OCI-LY1 (cell line): ENCODE measurements at regions not wholly inside any gene's neighbourhood (a gene's known extent, or its start where the extent isn't known, plus 50 kb on each side); places are given as distances from the start of the nearest gene placed in this dataset.
"Not testable (repeated sequence)": the region's sequence is repeated elsewhere in the genome, so short reads cannot be mapped to it uniquely, and the experiment has no call there.

Experiments
- H2AFZ ChIP-seq: fragments of 200-600 bp; sonication (generic), shearing (Covaris generic); 2 replicates; pipeline ENCODE4 v1.6.0; 2014; ENCODE audit warnings: antibody characterized with exemption, mild to moderate bottlenecking, low read length
- H3F3A ChIP-seq: fragments of 200-600 bp; sonication (generic), shearing (Covaris generic); 2 replicates; pipeline ENCODE4 v1.6.0; 2014; ENCODE audit warnings: mild to moderate bottlenecking, antibody characterized with exemption, low read length, moderate library complexity; ENCODE audit not compliant: insufficient read depth
- H3K27ac ChIP-seq: fragments of 200-600 bp; sonication (generic); 2 replicates; pipeline ENCODE4 v1.5.1; 2014; ENCODE audit warnings: low read length, mixed run types, mild to moderate bottlenecking, low read depth; ENCODE audit not compliant: poor library complexity, severe bottlenecking
- H3K27me3 ChIP-seq: fragments of 200-600 bp; sonication (generic); 2 replicates; pipeline ENCODE4 v1.6.0; 2014; ENCODE audit warnings: antibody characterized with exemption, mild to moderate bottlenecking, low read length, moderate library complexity; ENCODE audit not compliant: insufficient read depth
- H3K36me3 ChIP-seq: fragments of 200-600 bp; sonication (generic); 2 replicates; pipeline ENCODE4 v1.6.1; 2014; ENCODE audit warnings: mild to moderate bottlenecking, antibody characterized with exemption, low read length, moderate library complexity, mixed read lengths; ENCODE audit not compliant: insufficient read depth
- H3K4me1 ChIP-seq: fragments of 200-600 bp; sonication (generic); 2 replicates; pipeline ENCODE4 v1.5.1; 2014; ENCODE audit warnings: mild to moderate bottlenecking, low read length, moderate library complexity; ENCODE audit not compliant: insufficient read depth, severe bottlenecking
- H3K4me2 ChIP-seq: fragments of 200-600 bp; sonication (generic), shearing (Covaris generic); 2 replicates; pipeline ENCODE4 v1.6.1; 2014; ENCODE audit warnings: low read length
- H3K4me3 ChIP-seq: fragments of 200-600 bp; sonication (generic); 2 replicates; pipeline ENCODE4 v1.5.1; 2014; ENCODE audit warnings: low read length, low read depth, mild to moderate bottlenecking, mixed read lengths; ENCODE audit not compliant: poor library complexity, severe bottlenecking
- H3K79me2 ChIP-seq: fragments of 200-600 bp; shearing (Covaris generic); 2 replicates; pipeline ENCODE4 v1.6.1; 2016; ENCODE audit warnings: mixed run types, low read length, mixed read lengths; ENCODE audit not compliant: insufficient read depth
- H3K9ac ChIP-seq: fragments of 200-600 bp; sonication (generic), shearing (Covaris generic); 2 replicates; pipeline ENCODE4 v1.6.1; 2014; ENCODE audit warnings: mild to moderate bottlenecking, low read length, mixed read lengths
- H3K9me2 ChIP-seq: fragments of 200-600 bp; sonication (generic), shearing (Covaris generic); 2 replicates; pipeline ENCODE4 v1.6.1; 2014; ENCODE audit warnings: low read depth, mild to moderate bottlenecking, low read length, mixed read lengths
- H3K9me3 ChIP-seq: fragments of 200-600 bp; shearing (Covaris generic); 2 replicates; pipeline ENCODE4 v1.6.1; 2014; ENCODE audit warnings: low read length, mixed read lengths
- H4K20me1 ChIP-seq: fragments of 200-600 bp; sonication (generic), shearing (Covaris generic); 2 replicates; pipeline ENCODE4 v1.6.0; 2016; ENCODE audit warnings: mild to moderate bottlenecking, low read length; ENCODE audit not compliant: insufficient read depth
- EZH2 ChIP-seq: fragments of 200-600 bp; sonication (generic), shearing (Covaris generic); IDR thresholded peaks from 2 replicates; pipeline ENCODE4 v1.8.0; 2017; ENCODE audit warnings: borderline replicate concordance, mixed run types, mild to moderate bottlenecking, antibody characterized with exemption, low read length, moderate library complexity, mixed read lengths
- TF ChIP-seq, protein P1 (sequence below): fragments of 200-600 bp; sonication (generic), shearing (Covaris generic); IDR thresholded peaks from 2 replicates; pipeline ENCODE4 v1.5.1; 2017; ENCODE audit warnings: mild to moderate bottlenecking, antibody characterized with exemption, low read length, moderate library complexity, mixed read lengths

DNA sequence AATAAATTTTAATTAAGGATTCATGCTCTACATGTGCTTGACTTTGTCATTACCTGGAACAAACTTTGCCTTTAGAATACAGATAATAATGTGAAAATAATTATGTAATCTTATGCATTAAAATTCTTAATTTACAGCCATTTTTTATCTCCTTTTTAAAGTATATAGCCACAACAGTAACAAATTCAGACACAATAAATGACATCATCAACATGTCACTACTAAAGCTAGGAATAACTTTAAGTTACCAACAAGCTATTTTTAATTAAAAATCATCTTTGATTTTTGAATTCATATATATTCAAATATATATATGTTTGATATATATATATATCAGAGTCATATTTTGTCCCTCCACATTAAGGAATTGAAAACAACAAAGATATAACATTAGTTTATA, 107.7 kb downstream of the MAD2L1 start:
- Histone ChIP-seq H3F3A (no peaks in the 10 kb centered on the region), H4K20me1 (no peaks in the 10 kb centered on the region), H3K79me2 (no peaks in the 10 kb centered on the region), H3K4me3 (no peak overlapping the region), H3K9me2 (no peaks in the 10 kb centered on the region), H3K9ac (no peak overlapping the region), H2AFZ (no peak overlapping the region), H3K4me1 (no peaks in the 10 kb centered on the region), H3K9me3 (no peaks in the 10 kb centered on the region), H3K36me3 (no peaks in the 10 kb centered on the region), H3K4me2 (no peak overlapping the region), H3K27ac (no peak overlapping the region), H3K27me3 (no peaks in the 10 kb centered on the region)
- TF ChIP-seq, protein P1, sequence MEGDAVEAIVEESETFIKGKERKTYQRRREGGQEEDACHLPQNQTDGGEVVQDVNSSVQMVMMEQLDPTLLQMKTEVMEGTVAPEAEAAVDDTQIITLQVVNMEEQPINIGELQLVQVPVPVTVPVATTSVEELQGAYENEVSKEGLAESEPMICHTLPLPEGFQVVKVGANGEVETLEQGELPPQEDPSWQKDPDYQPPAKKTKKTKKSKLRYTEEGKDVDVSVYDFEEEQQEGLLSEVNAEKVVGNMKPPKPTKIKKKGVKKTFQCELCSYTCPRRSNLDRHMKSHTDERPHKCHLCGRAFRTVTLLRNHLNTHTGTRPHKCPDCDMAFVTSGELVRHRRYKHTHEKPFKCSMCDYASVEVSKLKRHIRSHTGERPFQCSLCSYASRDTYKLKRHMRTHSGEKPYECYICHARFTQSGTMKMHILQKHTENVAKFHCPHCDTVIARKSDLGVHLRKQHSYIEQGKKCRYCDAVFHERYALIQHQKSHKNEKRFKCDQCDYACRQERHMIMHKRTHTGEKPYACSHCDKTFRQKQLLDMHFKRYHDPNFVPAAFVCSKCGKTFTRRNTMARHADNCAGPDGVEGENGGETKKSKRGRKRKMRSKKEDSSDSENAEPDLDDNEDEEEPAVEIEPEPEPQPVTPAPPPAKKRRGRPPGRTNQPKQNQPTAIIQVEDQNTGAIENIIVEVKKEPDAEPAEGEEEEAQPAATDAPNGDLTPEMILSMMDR, result no peak
- no peak for TF ChIP-seq EZH2

DNA sequence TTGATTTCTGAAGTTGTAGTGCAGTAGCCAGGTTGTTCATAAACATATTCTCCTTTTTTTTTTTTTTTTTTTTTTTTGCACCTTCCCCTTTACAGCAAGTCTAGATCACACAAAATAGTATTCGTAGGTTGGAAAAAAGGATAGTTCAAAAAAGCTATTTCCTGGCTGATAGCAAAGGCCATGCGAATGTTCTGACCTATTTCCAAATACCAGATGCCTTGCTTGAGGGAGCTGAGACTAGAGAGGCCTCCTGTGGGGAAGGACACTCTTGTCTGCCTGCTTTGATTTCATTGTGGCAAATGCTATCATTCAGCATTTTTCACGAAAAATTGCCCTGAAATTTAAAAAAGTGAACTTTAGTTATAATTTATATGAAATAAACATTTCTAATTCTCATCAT, 111.4 kb downstream of the MAD2L1 start:
- no peaks in the 10 kb centered on the region for H4K20me1 ChIP-seq
- H3K27ac ChIP-seq, result no peak overlapping the region
- no peak overlapping the region for H3K4me3 ChIP-seq
- no peaks in the 10 kb centered on the region for H3F3A ChIP-seq
- H3K9me3 ChIP-seq, result no peaks in the 10 kb centered on the region
- H3K79me2 ChIP-seq, result no peaks in the 10 kb centered on the region
- H2AFZ ChIP-seq, result no peak overlapping the region
- TF ChIP-seq, protein P1, result no peak
- TF ChIP-seq EZH2, result no peak
- no peaks in the 10 kb centered on the region for H3K36me3 ChIP-seq
- no peak overlapping the region for H3K4me2 ChIP-seq
- H3K4me1 ChIP-seq, result no peaks in the 10 kb centered on the region
- H3K9ac ChIP-seq, result no peak overlapping the region
- H3K9me2 ChIP-seq, result no peaks in the 10 kb centered on the region
- no peaks in the 10 kb centered on the region for H3K27me3 ChIP-seq

DNA sequence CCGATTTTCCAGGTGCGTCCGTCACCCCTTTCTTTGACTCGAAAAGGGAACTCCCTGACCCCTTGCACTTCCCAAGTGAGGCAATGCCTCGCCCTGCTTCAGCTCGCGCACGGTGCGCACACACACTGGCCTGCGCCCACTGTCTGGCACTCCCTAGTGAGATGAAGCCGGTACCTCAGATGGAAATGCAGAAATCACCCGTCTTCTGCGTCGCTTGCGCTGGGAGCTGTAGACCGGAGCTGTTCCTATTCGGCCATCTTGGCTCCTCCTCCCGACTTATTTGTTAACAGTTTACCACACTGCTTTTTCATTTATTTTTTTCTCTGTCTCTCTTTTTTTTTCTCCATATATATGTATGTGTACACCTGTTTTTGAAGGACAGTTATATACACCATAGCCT, 112.2 kb downstream of the MAD2L1 start:
- not testable (repeated sequence) for H3K9me2 ChIP-seq, H2AFZ ChIP-seq, H3K4me3 ChIP-seq, H3K27ac ChIP-seq, H3K79me2 ChIP-seq, H3K4me2 ChIP-seq, H3K27me3 ChIP-seq, H3K9ac ChIP-seq, H3F3A ChIP-seq, H3K9me3 ChIP-seq, H3K4me1 ChIP-seq, H4K20me1 ChIP-seq, H3K36me3 ChIP-seq

DNA sequence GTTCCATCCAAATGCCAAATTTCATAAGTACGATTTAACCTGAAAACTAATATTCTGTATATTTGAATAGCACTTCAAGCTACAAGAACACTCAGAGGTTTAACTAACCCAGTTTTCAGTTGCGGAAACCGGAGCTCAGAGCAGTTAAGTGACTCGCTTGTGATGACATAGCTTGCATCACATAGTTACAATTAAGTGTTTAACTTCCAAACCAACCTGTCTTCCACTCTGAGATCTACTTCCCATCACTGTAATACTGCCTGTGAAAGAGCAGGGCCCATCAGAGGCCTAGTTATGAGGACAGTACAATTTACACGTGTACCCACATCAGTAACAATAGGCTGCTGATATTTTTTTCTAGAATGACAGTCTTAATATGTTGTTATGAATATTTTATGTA, 120.3 kb downstream of the MAD2L1 start:
- H3K36me3 ChIP-seq, result no peaks in the 10 kb centered on the region
- no peaks in the 10 kb centered on the region for H3K4me1 ChIP-seq

More for the DNA sequence above, 120.3 kb downstream of the MAD2L1 start:
- TF ChIP-seq, protein P1, result no peak
- no peak for TF ChIP-seq EZH2
- H3K9me2 ChIP-seq, result no peaks in the 10 kb centered on the region
- H3K9me3 ChIP-seq, result no peaks in the 10 kb centered on the region
- no peak overlapping the region for H3K4me2 ChIP-seq
- no peaks in the 10 kb centered on the region for H3F3A ChIP-seq
- no peak overlapping the region for H3K9ac ChIP-seq
- no peak overlapping the region for H3K27ac ChIP-seq
- no peak overlapping the region for H3K4me3 ChIP-seq
- H2AFZ ChIP-seq, result no peak overlapping the region
- H3K27me3 ChIP-seq, result no peaks in the 10 kb centered on the region
- H3K79me2 ChIP-seq, result no peaks in the 10 kb centered on the region
- no peaks in the 10 kb centered on the region for H4K20me1 ChIP-seq
